A172 (cell line): ENCODE measurements at regions not wholly inside any gene's neighbourhood (a gene's known extent, or its start where the extent isn't known, plus 50 kb on each side); places are given as distances from the start of the nearest gene placed in this dataset.

Source experiments
- DNase-seq: peaks from one replicate; pipeline ENCODE4 v3.0.0-alpha.2; 2015; ENCODE audit warnings: low spot score

- no peak for DNase-seq
Measured at GRCh38 chr10:113219446-113219845, 269.4 kb downstream of the TCF7L2 start.

- DNase-seq = peak; percentile 93
Measured at GRCh38 chr10:113221756-113222168, 271.7 kb downstream of the TCF7L2 start.

GRCh38 chr10:113222207-113222606 lies 272.2 kb downstream of the TCF7L2 start:
- peak; percentile 13 for DNase-seq

GRCh38 chr10:113225364-113225763 lies 275.3 kb downstream of the TCF7L2 start:
- DNase-seq = no peak

- DNase-seq = no peak
Measured at GRCh38 chr10:113225903-113226302, 275.9 kb downstream of the TCF7L2 start.

GRCh38 chr10:113226399-113226798 lies 276.4 kb downstream of the TCF7L2 start:
- no peak for DNase-seq

- DNase-seq = no peak
Measured at GRCh38 chr10:113226831-113227445, 276.9 kb downstream of the TCF7L2 start.

- DNase-seq = peak; percentile 58
Measured at GRCh38 chr10:113228530-113228929, 278.5 kb downstream of the TCF7L2 start.

- no peak for DNase-seq
Measured at GRCh38 chr10:113230011-113230610, 280.1 kb downstream of the TCF7L2 start.

- no peak for DNase-seq
Measured at GRCh38 chr10:113232928-113233511, 283.0 kb downstream of the TCF7L2 start.

GRCh38 chr10:113234481-113234880 lies 284.4 kb downstream of the TCF7L2 start:
- no peak for DNase-seq

GRCh38 chr10:113235508-113235907 lies 285.5 kb downstream of the TCF7L2 start:
- DNase-seq = no peak

- DNase-seq = no peak
Measured at GRCh38 chr10:113236998-113237397, 287.0 kb downstream of the TCF7L2 start.

GRCh38 chr10:113239566-113240350 lies 289.7 kb downstream of the TCF7L2 start:
- no peak for DNase-seq

- DNase-seq = no peak
Measured at GRCh38 chr10:113240736-113241135, 290.7 kb downstream of the TCF7L2 start.

- no peak for DNase-seq
Measured at GRCh38 chr10:113241599-113242360, 291.7 kb downstream of the TCF7L2 start.

GRCh38 chr10:113243311-113243710 lies 293.3 kb downstream of the TCF7L2 start:
- DNase-seq = no peak

- no peak for DNase-seq
Measured at GRCh38 chr10:113244750-113245149, 294.7 kb downstream of the TCF7L2 start.

GRCh38 chr10:113245286-113245685 lies 295.2 kb downstream of the TCF7L2 start:
- no peak for DNase-seq

- DNase-seq = no peak
Measured at GRCh38 chr10:113247050-113247449, 297.0 kb downstream of the TCF7L2 start.

- no peak for DNase-seq
Measured at GRCh38 chr10:113252650-113253618, 299.9 kb upstream of the HABP2 start.
